ENCODE measurements at regions not wholly inside any gene's neighbourhood (a gene's known extent, or its start where the extent isn't known, plus 50 kb on each side); places are given as distances from the start of the nearest gene placed in this dataset.

GRCh38 chr2:142380372-142380771 is 249.6 kb upstream of the LRP1B start:
- TF ChIP-seq REST (IDR thresholded peaks at IDR 0.05) = no peak
- TF ChIP-seq CTCF (IDR thresholded peaks at IDR 0.05; ENCODE audit: low read depth, low read length, missing input control) = no peak
- no peak for TF ChIP-seq EGR1 (IDR thresholded peaks at IDR 0.05; ENCODE audit: low read depth in 2 of 2)
- TF ChIP-seq GABPA (IDR thresholded peaks at IDR 0.05 in 1 of 2, conservative IDR thresholded peaks at IDR 0.05 in 1 of 2) = no peak
- no peak for TF ChIP-seq RAD21 (IDR thresholded peaks at IDR 0.05)
- no peak for TF ChIP-seq ZBTB33 (IDR thresholded peaks at IDR 0.05)
- TF ChIP-seq ATF3 (IDR thresholded peaks at IDR 0.05) = no peak
- no peak for TF ChIP-seq TAF1 (conservative IDR thresholded peaks at IDR 0.05)
- no peak for TF ChIP-seq MAX (IDR thresholded peaks at IDR 0.05)
- TF ChIP-seq YY1 (IDR thresholded peaks at IDR 0.05) = no peak
- TF ChIP-seq FOXA2 (IDR thresholded peaks at IDR 0.05) = no peak
- TF ChIP-seq FOXA1 (IDR thresholded peaks at IDR 0.05) = no peak
